Fibroblast of skin of right quadriceps (primary cell): ENCODE measurements at regions not wholly inside any gene's neighbourhood (a gene's known extent, or its start where the extent isn't known, plus 50 kb on each side); places are given as distances from the start of the nearest gene placed in this dataset.

Experiments used
- DNase-seq: peaks from one replicate; pipeline ENCODE4 v3.0.0-alpha.2; 2013

DNA sequence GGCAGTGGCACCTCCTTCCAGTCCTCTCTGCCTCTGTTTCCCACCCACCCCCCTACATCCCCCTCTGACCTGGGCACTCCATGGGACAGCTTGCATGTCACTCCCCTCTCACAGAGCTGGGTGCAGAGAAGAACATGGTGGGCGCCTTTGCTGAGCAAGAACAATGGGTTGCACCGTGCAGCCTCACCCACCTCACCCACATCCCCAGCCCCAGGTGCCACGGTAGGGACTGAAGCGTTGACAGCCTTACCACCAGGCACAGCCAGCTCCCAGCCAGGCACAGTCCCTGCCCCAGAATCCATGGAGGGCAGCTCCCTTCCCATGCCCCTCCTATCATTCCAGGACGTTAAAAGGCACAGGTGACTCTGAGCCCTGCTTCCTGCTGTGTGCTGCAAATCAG is 93.1 kb upstream of the VSTM2B start:
- DNase-seq = no peak

GRCh38 chr19:29436591-29437103 is 89.1 kb upstream of the VSTM2B start:
- no peak for DNase-seq

GRCh38 chr19:29439021-29439420 is 86.8 kb upstream of the VSTM2B start:
- DNase-seq = no peak

DNA sequence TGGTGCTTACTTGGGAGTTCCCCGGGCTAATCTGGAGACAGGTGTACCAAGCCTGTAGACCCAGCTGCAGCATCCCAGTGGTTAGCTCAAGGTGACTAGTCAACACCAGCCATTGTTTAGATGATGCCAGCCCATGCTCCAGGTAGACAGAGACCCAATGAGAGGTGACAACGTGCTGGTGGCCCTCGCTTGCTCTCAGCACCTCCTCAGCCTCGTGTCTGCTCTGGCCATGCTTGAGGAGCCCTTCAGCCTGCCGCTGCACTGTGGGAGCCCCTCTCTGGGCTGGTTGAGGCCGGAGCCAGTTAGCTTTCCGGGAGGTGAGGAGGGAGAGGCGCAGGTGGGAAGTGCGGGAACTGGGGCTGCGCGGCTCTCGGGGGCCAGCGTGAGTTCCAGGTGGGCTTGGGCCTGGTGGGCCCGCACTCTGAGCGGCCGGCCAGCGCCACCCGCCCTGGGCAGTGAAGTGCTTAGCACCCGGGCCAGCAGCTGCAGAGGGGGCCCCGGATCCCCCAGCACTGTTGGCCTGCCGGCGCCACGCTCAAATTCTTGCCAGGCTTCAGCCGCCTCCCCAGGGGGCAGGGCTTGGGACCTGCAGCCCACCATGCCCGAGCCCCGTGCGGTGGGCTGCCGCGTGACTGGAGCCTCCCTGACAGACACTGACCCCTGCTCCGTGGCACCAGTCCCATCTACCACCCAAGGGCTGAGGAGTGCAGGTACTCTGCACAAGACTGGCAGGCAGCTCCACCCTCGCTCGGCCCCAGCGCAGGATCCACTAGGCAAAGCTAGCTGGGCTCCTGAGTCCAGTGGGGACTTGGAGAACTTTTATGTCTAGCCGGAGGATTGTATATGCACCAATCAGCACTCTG is 85.9 kb upstream of the VSTM2B start:
- no peak for DNase-seq

- no peak for DNase-seq
Measured at GRCh38 chr19:29442094-29442493, 83.7 kb upstream of the VSTM2B start.

- no peak for DNase-seq
Measured at GRCh38 chr19:29442910-29443309, 82.9 kb upstream of the VSTM2B start.

DNA sequence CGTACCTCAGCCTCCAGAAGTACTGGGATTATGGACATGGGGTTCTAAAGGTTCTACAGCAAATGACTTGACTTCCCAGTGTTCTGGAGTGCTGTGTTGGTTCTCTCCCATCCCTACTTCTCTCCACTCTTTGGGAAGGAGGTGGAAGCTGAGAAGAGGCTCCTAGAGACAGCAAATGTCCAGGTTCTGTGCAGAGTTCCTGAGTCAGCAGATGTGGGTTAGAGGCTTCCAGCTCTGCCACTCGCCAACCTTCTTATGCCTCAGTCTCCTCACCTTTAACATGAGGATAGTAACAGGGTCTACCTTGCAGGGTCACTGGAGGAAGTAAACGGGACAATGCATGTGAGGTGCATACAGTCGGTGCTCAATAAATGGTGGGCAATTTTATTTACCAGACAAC is 80.5 kb upstream of the VSTM2B start:
- DNase-seq = no peak

DNA sequence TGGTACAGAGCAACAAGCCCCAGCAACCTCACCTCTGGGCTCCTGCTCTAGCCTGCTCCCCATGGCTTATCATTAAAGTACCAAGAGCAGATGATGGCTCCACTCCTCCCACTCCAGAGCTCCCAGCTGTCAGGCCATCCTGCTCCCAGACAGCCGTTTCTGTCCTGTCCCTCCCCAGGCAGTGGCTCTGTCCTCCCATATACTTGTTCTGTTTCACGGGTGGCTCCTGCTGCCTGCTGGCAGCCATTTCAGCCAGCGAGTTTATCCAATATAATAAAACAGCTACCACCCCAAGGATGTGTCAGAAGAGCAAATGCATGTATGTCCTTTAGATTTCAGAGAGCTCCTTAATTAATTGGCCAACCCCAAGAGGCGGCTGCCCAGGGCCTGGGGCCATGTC is 79.4 kb upstream of the VSTM2B start:
- no peak for DNase-seq

- DNase-seq = no peak
Measured at GRCh38 chr19:29448046-29448445, 77.7 kb upstream of the VSTM2B start.

DNA sequence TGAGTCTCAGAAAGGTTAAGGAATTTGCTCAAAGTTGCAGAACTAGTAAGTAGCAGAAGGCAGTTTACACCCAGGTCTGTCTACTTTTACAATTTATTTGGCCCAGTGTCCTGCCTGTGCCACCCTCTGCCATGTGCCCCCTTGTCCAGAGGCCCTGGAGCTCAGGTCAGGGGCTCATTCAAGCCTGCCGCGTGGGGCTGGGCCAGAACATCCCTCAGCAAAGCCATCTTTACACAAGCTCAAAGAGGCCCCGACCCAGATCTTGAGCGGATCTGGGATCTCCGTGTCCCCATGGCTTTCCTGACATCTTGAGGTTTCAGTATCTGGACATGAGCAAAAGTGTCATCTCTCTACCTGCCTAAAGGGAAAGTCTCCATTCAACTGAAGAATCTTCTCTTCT is 76.4 kb upstream of the VSTM2B start:
- no peak for DNase-seq

GRCh38 chr19:29450306-29450705 is 75.5 kb upstream of the VSTM2B start:
- no peak for DNase-seq

- no peak for DNase-seq
Measured at GRCh38 chr19:29450812-29451211, 75.0 kb upstream of the VSTM2B start.

GRCh38 chr19:29454109-29454508 is 71.7 kb upstream of the VSTM2B start:
- no peak for DNase-seq

GRCh38 chr19:29457413-29457812 is 68.4 kb upstream of the VSTM2B start:
- DNase-seq = no peak

DNA sequence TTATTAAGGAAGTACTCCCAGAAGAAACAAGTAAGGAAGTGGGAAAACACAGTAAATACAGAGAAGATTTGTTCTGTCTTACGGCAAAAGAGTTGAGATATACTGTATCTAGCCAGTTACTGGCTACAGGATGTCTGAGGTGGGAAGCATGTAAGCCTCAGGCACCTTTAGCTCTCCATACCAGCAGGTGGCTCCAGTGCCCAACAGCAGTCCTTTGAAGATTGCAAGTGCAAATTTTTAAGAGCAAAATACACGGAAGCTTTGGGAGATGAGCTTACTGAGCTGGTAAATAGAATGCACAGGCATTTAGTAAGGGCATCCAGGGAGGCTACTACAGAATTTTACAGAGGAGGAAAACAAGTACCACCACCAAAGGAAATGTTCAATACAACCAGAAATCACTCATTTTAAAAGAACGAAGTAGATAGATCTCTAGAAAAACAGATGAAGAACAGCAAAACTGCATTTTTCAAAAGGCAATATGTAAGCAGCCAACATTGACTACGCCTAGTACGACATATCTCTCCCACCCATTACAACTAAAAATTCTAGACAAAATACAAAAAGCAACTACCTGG is 57.9 kb upstream of the VSTM2B start:
- no peak for DNase-seq

DNA sequence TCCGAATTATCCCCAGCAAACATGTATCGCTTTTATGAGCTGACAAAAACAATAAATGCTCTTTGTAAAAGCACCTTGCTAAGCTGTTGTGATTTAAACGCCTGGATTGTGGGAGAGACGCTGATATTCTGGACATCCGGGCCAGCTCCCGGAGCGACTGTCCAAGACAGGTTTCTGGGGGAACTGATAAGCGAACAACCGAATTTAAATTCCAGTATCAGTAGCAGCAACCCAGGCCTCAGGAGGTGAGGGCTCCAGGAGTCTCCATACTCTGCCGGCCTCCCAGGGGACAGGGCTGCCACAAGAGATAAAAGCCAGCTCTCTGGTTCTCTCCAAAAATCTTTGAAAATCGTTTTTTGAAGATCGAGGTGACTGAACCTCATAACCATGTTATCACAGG is 50.3 kb upstream of the VSTM2B start:
- no peak for DNase-seq
